Transverse colon (tissue), 4 donors: ENCODE measurements at regions not wholly inside any gene's neighbourhood (a gene's known extent, or its start where the extent isn't known, plus 50 kb on each side); places are given as distances from the start of the nearest gene placed in this dataset.

Source experiments
- DNase-seq: peaks from one replicate; pipeline ENCODE4 v3.0.0-alpha.2; 2019
- H3K27ac ChIP-seq, 4 donors: fragments of 200-600 bp; sonication (generic); 2 replicates each; pipeline ENCODE4 v1.5.1; 2016 to 2018; ENCODE audit warnings: inconsistent platforms in 4 of 4
- H3K27me3 ChIP-seq: fragments of 200-600 bp; sonication (generic); 2 replicates; pipeline ENCODE4 v1.5.1; 2017; ENCODE audit warnings: inconsistent platforms
- H3K36me3 ChIP-seq, 4 donors: fragments of 200-600 bp; sonication (generic); 2 replicates each; pipeline ENCODE4 v1.5.1; 2017 to 2019; ENCODE audit warnings: inconsistent platforms in 4 of 4
- H3K4me1 ChIP-seq, 4 donors: fragments of 200-600 bp; sonication (generic); 2 replicates each; pipeline ENCODE4 v1.5.1; 2017 to 2020; ENCODE audit warnings: inconsistent platforms in 4 of 4
- H3K4me3 ChIP-seq, 4 donors: fragments of 200-600 bp; sonication (generic); 1 replicate in 1 of 4; 2 replicates in 3 of 4; pipeline versions ENCODE4 v1.5.1 to v1.6.1; 2017 to 2019; ENCODE audit warnings: inconsistent platforms in 4 of 4
- H3K9me3 ChIP-seq, 2 donors: fragments of 200-600 bp; sonication (generic); 2 replicates each; pipeline ENCODE4 v1.5.1; 2017 to 2019; ENCODE audit warnings: inconsistent platforms in 2 of 2
- CTCF ChIP-seq, 5 experiments: fragments of 200-600 bp in 3 of 5; fragments of 450-650 bp in 2 of 5; sonication (generic) in 3 of 5; IDR thresholded peaks; 1 replicate in 2 of 5; 2 replicates in 3 of 5; pipeline ENCODE4 v1.5.1; 2016 to 2017; ENCODE audit warnings: antibody characterized with exemption in 5 of 5, inconsistent platforms in 3 of 5, mild to moderate bottlenecking in 2 of 5, moderate library complexity in 1 of 5
- EP300 ChIP-seq: sonication (generic); formaldehyde crosslinking; IDR thresholded peaks from one replicate; pipeline ENCODE4 v1.6.1; 2017; ENCODE audit warnings: antibody characterized with exemption, low read depth
- POLR2A ChIP-seq: fragments of 450-650 bp; IDR thresholded peaks from one replicate; pipeline ENCODE4 v1.6.1; 2016; ENCODE audit warnings: antibody characterized with exemption, mild to moderate bottlenecking, moderate library complexity
- POLR2AphosphoS5 ChIP-seq, 3 donors: sonication (generic); formaldehyde crosslinking; IDR thresholded peaks; one replicate each; pipeline ENCODE4 v1.6.1; 2016; ENCODE audit warnings: antibody characterized with exemption in 3 of 3
- WGBS, 2 donors: methylation state at CpG; one replicate each; pipeline ENCODE4 v1.1.5; 2018; ENCODE audit warnings: low coverage in 1 of 2; 5-methylcytosine and 5-hydroxymethylcytosine counted together
- in situ Hi-C, 4 donors: fragments of 200-750 bp; cut with MboI; loops; one replicate each; pipeline versions ENCODE4 v1.15.0 to v1.15.1; 2017; ENCODE audit warnings: low sequenced_read_pairs in 3 of 4, low pct_ligation_motif_present in 1 of 4, low pct_unique_long_range_greater_than_20kb in 1 of 4
- intact Hi-C: fragments of 100-400 bp; cut with DNase I; formaldehyde crosslinking; loops from one replicate; pipeline ENCODE4 v1.15.1; 2023; ENCODE audit warnings: low total_unique reads

GRCh38 chr1:191096405-191096804 lies 618.7 kb upstream of the BRINP3 start:
- Histone ChIP-seq H3K27ac (no peak overlapping the region), H3K4me1 (no peaks in the 10 kb centered on the region), H3K36me3 (no peaks in the 10 kb centered on the region), H3K9me3 (no peaks in the 10 kb centered on the region), H3K27me3 (no peaks in the 10 kb centered on the region), H3K4me3 (no peak overlapping the region)
- no peak for TF ChIP-seq POLR2A
- TF ChIP-seq EP300 = no peak
- TF ChIP-seq CTCF (IDR thresholded peaks at IDR 0.05) = no peak
- no peak for TF ChIP-seq POLR2AphosphoS5 (IDR thresholded peaks at IDR 0.05)
- in situ Hi-C loops = no loop called here
- DNase-seq = no peak
- WGBS, 2 donors = 68 to 86% methylated on average over 1 of the region's 1 CpG
- intact Hi-C loops = no loop called here

- no peaks in the 10 kb centered on the region for H3K27me3 ChIP-seq
- no peak overlapping the region for H3K27ac ChIP-seq
- no peak overlapping the region for H3K4me3 ChIP-seq
- no peaks in the 10 kb centered on the region for H3K9me3 ChIP-seq
- intact Hi-C loops (no loop called here), in situ Hi-C loops (no loop called here)
- H3K36me3 ChIP-seq = no peaks in the 10 kb centered on the region
- DNase-seq = no peak
- H3K4me1 ChIP-seq = no peaks in the 10 kb centered on the region
- TF ChIP-seq POLR2AphosphoS5 (IDR thresholded peaks at IDR 0.05) = no peak
- no peak for TF ChIP-seq EP300
- no peak for TF ChIP-seq CTCF (IDR thresholded peaks at IDR 0.05)
- TF ChIP-seq POLR2A = no peak
- 71 to 78% methylated on average over 3 to 4 of the region's 4 CpGs for WGBS, 2 donors
Measured at GRCh38 chr1:191099696-191100095, 622.0 kb upstream of the BRINP3 start.

DNA sequence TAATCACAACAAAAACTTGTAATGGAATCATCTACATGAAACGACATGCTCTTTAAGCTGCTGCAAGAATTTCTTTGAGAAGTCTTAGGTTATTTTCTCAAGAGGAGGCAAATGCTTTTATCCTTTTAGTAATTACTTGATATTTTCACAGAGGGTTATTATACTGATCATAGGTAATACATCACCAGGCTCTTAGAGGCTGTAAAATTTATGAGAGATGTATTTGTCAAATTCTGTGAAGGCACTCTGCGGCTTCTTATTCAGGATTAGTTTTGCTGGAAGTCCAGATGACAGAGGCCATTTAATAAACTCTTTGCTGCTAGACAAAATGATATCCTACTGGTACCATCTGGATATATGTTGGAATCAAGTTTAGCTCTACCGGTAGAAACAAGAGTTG lies 624.3 kb upstream of the BRINP3 start:
- Histone ChIP-seq H3K27ac (no peak overlapping the region), H3K9me3 (no peaks in the 10 kb centered on the region), H3K4me3 (no peak overlapping the region), H3K36me3 (no peaks in the 10 kb centered on the region), H3K4me1 (no peaks in the 10 kb centered on the region), H3K27me3 (no peaks in the 10 kb centered on the region)
- in situ Hi-C loops = no loop called here
- WGBS, 2 donors = 74 to 78% methylated on average over 3 of the region's 3 CpGs
- intact Hi-C loops = no loop called here
- no peak for TF ChIP-seq POLR2AphosphoS5 (IDR thresholded peaks at IDR 0.05)
- TF ChIP-seq CTCF (IDR thresholded peaks at IDR 0.05) = no peak
- TF ChIP-seq EP300 = no peak
- TF ChIP-seq POLR2A = no peak
- no peak for DNase-seq

DNA sequence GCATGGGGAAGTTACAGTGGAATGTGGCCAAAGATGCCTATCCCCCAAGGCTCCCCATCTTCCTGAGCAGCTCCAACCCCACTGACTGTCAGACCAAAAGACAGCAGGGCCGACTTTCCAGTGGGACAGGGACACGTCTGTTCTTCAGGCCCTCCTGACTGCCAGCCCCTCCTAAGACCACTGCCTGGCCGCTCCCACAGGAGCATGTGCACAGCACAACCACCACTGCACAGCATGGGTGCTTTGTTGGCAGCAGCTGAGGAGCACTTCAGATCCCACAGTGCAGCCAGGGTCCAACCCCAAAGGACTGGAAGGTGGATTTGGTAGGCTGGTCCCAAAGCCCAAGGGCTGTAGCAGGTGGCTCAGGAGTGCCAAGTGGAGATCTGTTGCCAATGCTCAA lies 648.3 kb upstream of the BRINP3 start:
- no peaks in the 10 kb centered on the region for H3K36me3 ChIP-seq

More for the DNA sequence above, 648.3 kb upstream of the BRINP3 start:
- no peak for DNase-seq
- Histone ChIP-seq H3K4me1 (no peaks in the 10 kb centered on the region), H3K9me3 (no peaks in the 10 kb centered on the region), H3K4me3 (no peak overlapping the region), H3K27ac (no peak overlapping the region), H3K27me3 (no peaks in the 10 kb centered on the region)
- 94% methylated on average over 3 of the region's 3 CpGs; no CpG with 5 or more reads in 1 of the 2 donors for WGBS, 2 donors
- TF ChIP-seq EP300 = no peak
- no peak for TF ChIP-seq POLR2A
- no peak for TF ChIP-seq CTCF (IDR thresholded peaks at IDR 0.05)
- in situ Hi-C loops = no loop called here
- intact Hi-C loops = no loop called here
